HFFc6 (cell line): ENCODE measurements at regions not wholly inside any gene's neighbourhood (a gene's known extent, or its start where the extent isn't known, plus 50 kb on each side); places are given as distances from the start of the nearest gene placed in this dataset.

Experiments used
- DNase-seq: peaks from one replicate; pipeline ENCODE4 v3.0.0-alpha.2; 2018
- H3K27ac Mint-ChIP-seq: 2 replicates; pipeline ENCODE4 v1.8.0; 2020; ENCODE audit warnings: mild to moderate bottlenecking, mixed read lengths
- H3K27me3 Mint-ChIP-seq: 2 replicates; pipeline ENCODE4 v1.8.0; 2021; ENCODE audit warnings: mild to moderate bottlenecking, moderate library complexity, mixed read lengths; ENCODE audit not compliant: insufficient read depth
- H3K36me3 Mint-ChIP-seq: 2 replicates; pipeline ENCODE4 v1.8.0; 2021; ENCODE audit warnings: low read depth, mixed read lengths
- H3K4me1 Mint-ChIP-seq: 2 replicates; pipeline ENCODE4 v1.8.0; 2020; ENCODE audit warnings: low read depth, mixed read lengths
- H3K4me3 Mint-ChIP-seq: 2 replicates; pipeline ENCODE4 v1.8.0; 2020; ENCODE audit warnings: mild to moderate bottlenecking, moderate library complexity, mixed read lengths
- H3K9me3 Mint-ChIP-seq: 2 replicates; pipeline ENCODE4 v1.8.0; 2020; ENCODE audit warnings: mild to moderate bottlenecking, mixed read lengths
- CTCF ChIP-seq: fragments of 200-600 bp; sonication (generic); IDR thresholded peaks from 2 replicates; pipeline ENCODE4 v1.5.0; 2021; ENCODE audit warnings: antibody characterized with exemption, mild to moderate bottlenecking

GRCh38 chr18:77949355-77949973 is 699.8 kb downstream of the GALR1 start:
- Mint-ChIP-seq H3K4me1 (no peaks in the 10 kb centered on the region), H3K27ac (no peak overlapping the region), H3K4me3 (no peak overlapping the region), H3K9me3 (peaks cover 50% of the 10 kb centered on the region), H3K36me3 (no peaks in the 10 kb centered on the region; the same call in 1 of the 2 replicates), H3K27me3 (no peaks in the 10 kb centered on the region; the same call in 1 of the 2 replicates)
- no peak; the same call in 1 of the 2 replicates for TF ChIP-seq CTCF
- DNase-seq = no peak

- no peak for DNase-seq
- peaks cover 14% of the 10 kb centered on the region for H3K36me3 Mint-ChIP-seq
- H3K27ac Mint-ChIP-seq = no peak overlapping the region
- H3K27me3 Mint-ChIP-seq = no peaks in the 10 kb centered on the region
- no peaks in the 10 kb centered on the region for H3K4me1 Mint-ChIP-seq
- H3K4me3 Mint-ChIP-seq = no peak overlapping the region
- H3K9me3 Mint-ChIP-seq = peaks cover 63% of the 10 kb centered on the region
- TF ChIP-seq CTCF = no peak
These were observed 709.6 kb downstream of the GALR1 start for GRCh38 chr18:77959248-77959647.

- Mint-ChIP-seq H3K4me3 (no peak overlapping the region), H3K36me3 (peaks cover 15% of the 10 kb centered on the region), H3K27me3 (no peaks in the 10 kb centered on the region; the same call in 1 of the 2 replicates), H3K4me1 (no peaks in the 10 kb centered on the region), H3K9me3 (peaks cover 63% of the 10 kb centered on the region), H3K27ac (no peak overlapping the region)
- TF ChIP-seq CTCF = no peak
- DNase-seq = no peak
These were observed 711.3 kb downstream of the GALR1 start for GRCh38 chr18:77960791-77961410.

- H3K36me3 Mint-ChIP-seq = peaks cover 15% of the 10 kb centered on the region
- no peak for DNase-seq
These were observed 717.4 kb downstream of the GALR1 start for GRCh38 chr18:77967071-77967470.

GRCh38 chr18:77967791-77968190 is 718.1 kb downstream of the GALR1 start:
- no peak for TF ChIP-seq CTCF
- no peak overlapping the region for H3K4me3 Mint-ChIP-seq
- H3K27me3 Mint-ChIP-seq = no peaks in the 10 kb centered on the region; the same call in none of the 2 replicates
- no peak for DNase-seq
- H3K27ac Mint-ChIP-seq = no peak overlapping the region
- H3K9me3 Mint-ChIP-seq = peaks cover 64% of the 10 kb centered on the region
- no peaks in the 10 kb centered on the region for H3K4me1 Mint-ChIP-seq
- H3K36me3 Mint-ChIP-seq = peaks cover 11% of the 10 kb centered on the region

More at GRCh38 chr18:77967071-77967470, 717.4 kb downstream of the GALR1 start:
- H3K27me3 Mint-ChIP-seq = no peaks in the 10 kb centered on the region; the same call in none of the 2 replicates
- H3K4me3 Mint-ChIP-seq = no peak overlapping the region
- no peak overlapping the region for H3K27ac Mint-ChIP-seq
- TF ChIP-seq CTCF = no peak
- no peaks in the 10 kb centered on the region for H3K4me1 Mint-ChIP-seq
- peaks cover 64% of the 10 kb centered on the region for H3K9me3 Mint-ChIP-seq
